Dermis microvascular lymphatic vessel endothelial cell (primary cell): ENCODE measurements at regions not wholly inside any gene's neighbourhood (a gene's known extent, or its start where the extent isn't known, plus 50 kb on each side); places are given as distances from the start of the nearest gene placed in this dataset.
A peak's percentile ranks its signal among the peaks of the same experiment; 100 is the strongest.

Experiments used
- DNase-seq, 2 donors: peaks; one replicate each; pipeline versions ENCODE4 v3.0.0 to v3.0.0-alpha.2; 2010; ENCODE audit warnings: low read depth in 2 of 2

- DNase-seq: no peak
Observed at GRCh38 chr10:3723766-3724165, 61.2 kb downstream of the KLF6 start.

- peak; percentile 70 to 82 for DNase-seq
Observed at GRCh38 chr10:3720228-3721019, 64.6 kb downstream of the KLF6 start.

- no peak for DNase-seq
Observed at GRCh38 chr10:3719024-3719843, 65.8 kb downstream of the KLF6 start.

GRCh38 chr10:3716093-3716492, 68.9 kb downstream of the KLF6 start:
- DNase-seq: no peak

GRCh38 chr10:3714967-3715366, 70.0 kb downstream of the KLF6 start:
- no peak for DNase-seq

GRCh38 chr10:3714531-3714930, 70.5 kb downstream of the KLF6 start:
- no peak for DNase-seq

GRCh38 chr10:3712707-3713106, 72.3 kb downstream of the KLF6 start:
- no peak for DNase-seq

- DNase-seq: no peak
Observed at GRCh38 chr10:3711918-3712317, 73.1 kb downstream of the KLF6 start.

- no peak for DNase-seq
Observed at GRCh38 chr10:3710764-3711163, 74.2 kb downstream of the KLF6 start.

GRCh38 chr10:3709456-3710060, 75.5 kb downstream of the KLF6 start:
- no peak for DNase-seq

- no peak for DNase-seq
Observed at GRCh38 chr10:3708852-3709251, 76.2 kb downstream of the KLF6 start.

- DNase-seq: no peak
Observed at GRCh38 chr10:3704565-3705325, 80.3 kb downstream of the KLF6 start.

GRCh38 chr10:3702569-3702968, 82.4 kb downstream of the KLF6 start:
- no peak for DNase-seq

GRCh38 chr10:3702056-3702546, 82.9 kb downstream of the KLF6 start:
- no peak for DNase-seq

GRCh38 chr10:3701491-3701890, 83.5 kb downstream of the KLF6 start:
- no peak for DNase-seq

GRCh38 chr10:3700531-3701076, 84.4 kb downstream of the KLF6 start:
- no peak for DNase-seq

GRCh38 chr10:3699916-3700315, 85.1 kb downstream of the KLF6 start:
- no peak for DNase-seq

- DNase-seq: no peak
Observed at GRCh38 chr10:3698312-3698711, 86.7 kb downstream of the KLF6 start.

GRCh38 chr10:3693698-3694080, 91.3 kb downstream of the KLF6 start:
- DNase-seq: no peak

GRCh38 chr10:3693022-3693697, 91.8 kb downstream of the KLF6 start:
- no peak for DNase-seq
